ENCODE measurements at regions not wholly inside any gene's neighbourhood (a gene's known extent, or its start where the extent isn't known, plus 50 kb on each side); places are given as distances from the start of the nearest gene placed in this dataset.

DNA sequence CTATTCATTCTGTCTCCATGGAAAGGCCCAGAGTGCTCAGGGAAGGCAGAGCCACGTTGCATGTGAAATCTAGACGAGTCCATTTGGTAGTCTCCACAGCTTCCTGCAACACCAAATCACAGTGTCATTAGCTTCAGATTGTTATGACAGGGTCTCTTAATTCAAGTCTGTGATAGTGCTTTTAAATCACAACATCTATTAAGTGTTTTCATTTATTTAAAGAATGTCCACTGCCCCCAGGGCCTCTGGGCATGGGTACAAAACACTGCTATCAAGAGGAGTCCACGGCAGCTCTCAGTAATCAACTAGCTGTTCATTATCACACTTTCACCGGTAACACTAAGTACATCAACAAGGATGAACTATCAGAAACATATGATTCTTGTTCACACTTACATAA, 455.9 kb upstream of the JARID2 start:
- Histone ChIP-seq H3K36me3 (replicated peaks in 1 of 2; ENCODE audit: control insufficient read depth in 1 of 2, insufficient read depth in 2 of 2, low read length in 1 of 2) (no peaks in the 10 kb centered on the region), H3K9ac (no peak overlapping the region), H2AFZ (ENCODE audit: low read depth) (no peak overlapping the region), H3K27ac (ENCODE audit: low read depth in 2 of 2, low read length in 1 of 2) (no peak overlapping the region), H3K4me1 (ENCODE audit: control insufficient read depth in 1 of 2, insufficient read depth in 2 of 2, low read depth in 1 of 2, low read length in 1 of 2) (peaks cover 5 to 22% of the 10 kb centered on the region in 2 experiments; a peak in 3 of 4 replicates), H3F3A (replicated peaks; ENCODE audit: insufficient read depth) (no peaks in the 10 kb centered on the region), H3K4me2 (no peak overlapping the region), H3K9me2 (no peaks in the 10 kb centered on the region), H3K4me3 (ENCODE audit: low read depth in 2 of 2, low read length in 1 of 2) (no peak overlapping the region), H3K27me3 (ENCODE audit: insufficient read depth) (no peaks in the 10 kb centered on the region), H4K20me1 (ENCODE audit: insufficient read depth) (no peaks in the 10 kb centered on the region), H3K9me3 (no peaks in the 10 kb centered on the region), H3K79me2 (ENCODE audit: insufficient read depth) (no peaks in the 10 kb centered on the region)
- TF ChIP-seq GATA2 (CRISPR knock-in tag; IDR thresholded peaks at IDR 0.05) (no peak), NRF1 (IDR thresholded peaks at IDR 0.05; ENCODE audit: low read depth, low read length) (no peak), FOXM1 (IDR thresholded peaks at IDR 0.05; ENCODE audit: low read depth) (no peak), RFX5 (IDR thresholded peaks at IDR 0.05; ENCODE audit: low read length) (no peak), MXI1 (IDR thresholded peaks at IDR 0.05; ENCODE audit: low read depth, low read length) (no peak), RCOR1 (IDR thresholded peaks at IDR 0.05; ENCODE audit: low read length) (no peak), YY1 (IDR thresholded peaks at IDR 0.05; ENCODE audit: low read depth) (no peak), CHD2 (IDR thresholded peaks at IDR 0.05; ENCODE audit: low read length, partially characterized antibody) (no peak), EZH2phosphoT487 (IDR thresholded peaks at IDR 0.05; ENCODE audit: borderline replicate concordance, low read depth) (no peak), RXRA (IDR thresholded peaks at IDR 0.05; ENCODE audit: borderline replicate concordance, low read depth) (no peak), TCF12 (IDR thresholded peaks at IDR 0.05) (no peak), SMC3 (IDR thresholded peaks at IDR 0.05; ENCODE audit: low read depth, low read length) (no peak), RAD21 (IDR thresholded peaks at IDR 0.05; ENCODE audit: low read length) (no peak), FOXJ3 (CRISPR knock-in tag; IDR thresholded peaks at IDR 0.05) (no peak)
- TF ChIP-seq, protein P1, sequence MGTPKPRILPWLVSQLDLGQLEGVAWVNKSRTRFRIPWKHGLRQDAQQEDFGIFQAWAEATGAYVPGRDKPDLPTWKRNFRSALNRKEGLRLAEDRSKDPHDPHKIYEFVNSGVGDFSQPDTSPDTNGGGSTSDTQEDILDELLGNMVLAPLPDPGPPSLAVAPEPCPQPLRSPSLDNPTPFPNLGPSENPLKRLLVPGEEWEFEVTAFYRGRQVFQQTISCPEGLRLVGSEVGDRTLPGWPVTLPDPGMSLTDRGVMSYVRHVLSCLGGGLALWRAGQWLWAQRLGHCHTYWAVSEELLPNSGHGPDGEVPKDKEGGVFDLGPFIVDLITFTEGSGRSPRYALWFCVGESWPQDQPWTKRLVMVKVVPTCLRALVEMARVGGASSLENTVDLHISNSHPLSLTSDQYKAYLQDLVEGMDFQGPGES (IDR thresholded peaks at IDR 0.05; ENCODE audit: low read depth, low read length) = no peak
- TF ChIP-seq, protein P2, sequence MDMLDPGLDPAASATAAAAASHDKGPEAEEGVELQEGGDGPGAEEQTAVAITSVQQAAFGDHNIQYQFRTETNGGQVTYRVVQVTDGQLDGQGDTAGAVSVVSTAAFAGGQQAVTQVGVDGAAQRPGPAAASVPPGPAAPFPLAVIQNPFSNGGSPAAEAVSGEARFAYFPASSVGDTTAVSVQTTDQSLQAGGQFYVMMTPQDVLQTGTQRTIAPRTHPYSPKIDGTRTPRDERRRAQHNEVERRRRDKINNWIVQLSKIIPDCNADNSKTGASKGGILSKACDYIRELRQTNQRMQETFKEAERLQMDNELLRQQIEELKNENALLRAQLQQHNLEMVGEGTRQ (IDR thresholded peaks at IDR 0.05; ENCODE audit: borderline replicate concordance, low read depth, low read length) = no peak
- TF ChIP-seq, protein P3, sequence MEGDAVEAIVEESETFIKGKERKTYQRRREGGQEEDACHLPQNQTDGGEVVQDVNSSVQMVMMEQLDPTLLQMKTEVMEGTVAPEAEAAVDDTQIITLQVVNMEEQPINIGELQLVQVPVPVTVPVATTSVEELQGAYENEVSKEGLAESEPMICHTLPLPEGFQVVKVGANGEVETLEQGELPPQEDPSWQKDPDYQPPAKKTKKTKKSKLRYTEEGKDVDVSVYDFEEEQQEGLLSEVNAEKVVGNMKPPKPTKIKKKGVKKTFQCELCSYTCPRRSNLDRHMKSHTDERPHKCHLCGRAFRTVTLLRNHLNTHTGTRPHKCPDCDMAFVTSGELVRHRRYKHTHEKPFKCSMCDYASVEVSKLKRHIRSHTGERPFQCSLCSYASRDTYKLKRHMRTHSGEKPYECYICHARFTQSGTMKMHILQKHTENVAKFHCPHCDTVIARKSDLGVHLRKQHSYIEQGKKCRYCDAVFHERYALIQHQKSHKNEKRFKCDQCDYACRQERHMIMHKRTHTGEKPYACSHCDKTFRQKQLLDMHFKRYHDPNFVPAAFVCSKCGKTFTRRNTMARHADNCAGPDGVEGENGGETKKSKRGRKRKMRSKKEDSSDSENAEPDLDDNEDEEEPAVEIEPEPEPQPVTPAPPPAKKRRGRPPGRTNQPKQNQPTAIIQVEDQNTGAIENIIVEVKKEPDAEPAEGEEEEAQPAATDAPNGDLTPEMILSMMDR (IDR thresholded peaks at IDR 0.05) = no peak
- TF ChIP-seq, protein P4, sequence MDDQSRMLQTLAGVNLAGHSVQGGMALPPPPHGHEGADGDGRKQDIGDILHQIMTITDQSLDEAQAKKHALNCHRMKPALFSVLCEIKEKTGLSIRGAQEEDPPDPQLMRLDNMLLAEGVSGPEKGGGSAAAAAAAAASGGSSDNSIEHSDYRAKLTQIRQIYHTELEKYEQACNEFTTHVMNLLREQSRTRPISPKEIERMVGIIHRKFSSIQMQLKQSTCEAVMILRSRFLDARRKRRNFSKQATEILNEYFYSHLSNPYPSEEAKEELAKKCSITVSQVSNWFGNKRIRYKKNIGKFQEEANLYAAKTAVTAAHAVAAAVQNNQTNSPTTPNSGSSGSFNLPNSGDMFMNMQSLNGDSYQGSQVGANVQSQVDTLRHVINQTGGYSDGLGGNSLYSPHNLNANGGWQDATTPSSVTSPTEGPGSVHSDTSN (IDR thresholded peaks at IDR 0.05) = no peak
- CTCF ChIA-PET = interaction anchor here (0.9 to 1.6 kb wide), 5 partner anchors 9 to 76 kb away, joined by 3 to 4 read pairs (median 3); no protein-coding TSS in a partner anchor
- DNase-seq = peak; percentile 19
- 36% methylated on average over 4 of the region's 4 CpGs for WGBS (ENCODE audit: low lambda C conversion rate)
- POLR2A ChIA-PET = no interaction called here

Data from SK-N-SH (cell line).